H9 (cell line): ENCODE measurements at regions not wholly inside any gene's neighbourhood (a gene's known extent, or its start where the extent isn't known, plus 50 kb on each side); places are given as distances from the start of the nearest gene placed in this dataset.

Source experiments
- DNase-seq: peaks from one replicate; pipeline ENCODE4 v3.0.0-alpha.2; 2017
- H2AFZ ChIP-seq: one replicate; pipeline ENCODE4 v1.6.1; 2013; ENCODE audit warnings: mild to moderate bottlenecking, low read length, control low read depth, moderate library complexity
- H2AK5ac ChIP-seq: 2 replicates; pipeline ENCODE4 v1.6.1; 2013; ENCODE audit warnings: low read length, control low read depth, mixed read lengths; ENCODE audit not compliant: insufficient read length
- H2BK120ac ChIP-seq: one replicate; pipeline ENCODE4 v1.6.1; 2013; ENCODE audit warnings: low read depth, mild to moderate bottlenecking, low read length, control low read depth, inconsistent platforms; ENCODE audit not compliant: poor library complexity, severe bottlenecking
- H2BK12ac ChIP-seq: 2 replicates; pipeline ENCODE4 v1.6.1; 2013; ENCODE audit warnings: low read length, control low read depth, mixed read lengths, low read depth; ENCODE audit not compliant: insufficient read length
- H2BK15ac ChIP-seq: 2 replicates; pipeline ENCODE4 v1.6.1; 2013; ENCODE audit warnings: low read depth, low read length, control low read depth
- H2BK20ac ChIP-seq: one replicate; pipeline ENCODE4 v1.6.1; 2013; ENCODE audit warnings: low read depth, mild to moderate bottlenecking, low read length, control low read depth, inconsistent platforms; ENCODE audit not compliant: poor library complexity, severe bottlenecking
- H2BK5ac ChIP-seq: 2 replicates; pipeline ENCODE4 v1.6.1; 2013; ENCODE audit warnings: low read length, control low read depth, mixed read lengths; ENCODE audit not compliant: insufficient read length
- H3K14ac ChIP-seq: 2 replicates; pipeline ENCODE4 v1.6.1; 2013; ENCODE audit warnings: low read length, control low read depth; ENCODE audit not compliant: insufficient read depth
- H3K18ac ChIP-seq: 2 replicates; pipeline ENCODE4 v1.6.1; 2013; ENCODE audit warnings: low read depth, mild to moderate bottlenecking, mixed read lengths, low read length, control low read depth; ENCODE audit not compliant: insufficient read length
- H3K23ac ChIP-seq: 2 replicates; pipeline ENCODE4 v1.6.1; 2013; ENCODE audit warnings: low read length, control low read depth, mixed read lengths, low read depth; ENCODE audit not compliant: insufficient read length
- H3K23me2 ChIP-seq: 2 replicates; pipeline ENCODE4 v1.6.1; 2013; ENCODE audit warnings: low read depth, mild to moderate bottlenecking, mixed read lengths, low read length, control low read depth; ENCODE audit not compliant: insufficient read length, poor library complexity, severe bottlenecking
- H3K27ac ChIP-seq: 2 replicates; pipeline ENCODE4 v1.5.1; 2013; ENCODE audit warnings: low read length, control low read depth, mixed read lengths, low read depth; ENCODE audit not compliant: insufficient read length
- H3K27me3 ChIP-seq: 2 replicates; pipeline ENCODE4 v1.6.1; 2013; ENCODE audit warnings: low read length, control low read depth, inconsistent platforms; ENCODE audit not compliant: insufficient read depth
- H3K4ac ChIP-seq: 2 replicates; pipeline ENCODE4 v1.6.1; 2013; ENCODE audit warnings: low read depth, mild to moderate bottlenecking, control low read depth, inconsistent platforms, low read length, moderate library complexity
- H3K4me1 ChIP-seq: 2 replicates; pipeline ENCODE4 v1.6.1; 2013; ENCODE audit warnings: low read length, control low read depth, inconsistent platforms; ENCODE audit not compliant: insufficient read depth
- H3K4me2 ChIP-seq: 2 replicates; pipeline ENCODE4 v1.6.1; 2013; ENCODE audit warnings: low read length, control low read depth, mixed read lengths; ENCODE audit not compliant: insufficient read length, insufficient read depth
- H3K56ac ChIP-seq: 2 replicates; pipeline ENCODE4 v1.6.1; 2013; ENCODE audit warnings: low read depth, mild to moderate bottlenecking, mixed read lengths, low read length, control low read depth; ENCODE audit not compliant: insufficient read length
- H3K79me1 ChIP-seq: 2 replicates; pipeline ENCODE4 v1.6.1; 2013; ENCODE audit warnings: low read depth, mild to moderate bottlenecking, moderate library complexity, low read length, control low read depth, inconsistent platforms; ENCODE audit not compliant: insufficient read depth, poor library complexity, severe bottlenecking
- H3K79me2 ChIP-seq: 2 replicates; pipeline ENCODE4 v1.6.1; 2013; ENCODE audit warnings: low read length, control low read depth, inconsistent platforms; ENCODE audit not compliant: insufficient read depth
- H3K9ac ChIP-seq: 2 replicates; pipeline ENCODE4 v1.6.1; 2013; ENCODE audit warnings: low read length, control low read depth, mixed read lengths; ENCODE audit not compliant: insufficient read length; ENCODE audit errors: extremely low read depth
- H3K9me3 ChIP-seq: one replicate; pipeline ENCODE4 v1.6.1; 2013; ENCODE audit warnings: low read depth, low read length, inconsistent platforms; ENCODE audit not compliant: control insufficient read depth
- H3T11ph ChIP-seq: one replicate; pipeline ENCODE4 v1.6.1; 2013; ENCODE audit warnings: mild to moderate bottlenecking, low read length, control low read depth, inconsistent platforms
- H4K20me1 ChIP-seq: one replicate; pipeline ENCODE4 v1.6.1; 2013; ENCODE audit not compliant: control insufficient read depth, insufficient read length, insufficient read depth
- H4K5ac ChIP-seq: 2 replicates; pipeline ENCODE4 v1.6.1; 2013; ENCODE audit warnings: low read depth, mild to moderate bottlenecking, mixed read lengths, low read length, control low read depth; ENCODE audit not compliant: insufficient read length
- H4K8ac ChIP-seq: replicated peaks from 2 replicates; pipeline ENCODE4 v1.6.1; 2013; ENCODE audit warnings: low read length, control low read depth, mixed read lengths, low read depth; ENCODE audit not compliant: insufficient read length
- H4K91ac ChIP-seq: 2 replicates; pipeline ENCODE4 v1.6.1; 2013; ENCODE audit warnings: low read depth, mild to moderate bottlenecking, moderate library complexity, mixed read lengths, low read length, control low read depth; ENCODE audit not compliant: insufficient read length
- H3K27ac Mint-ChIP-seq, 3 experiments: 2 replicates in 2 of 3; 3 replicates in 1 of 3; pipeline ENCODE4 v1.8.0; 2020 to 2021; ENCODE audit warnings: mixed read lengths in 3 of 3, mild to moderate bottlenecking in 1 of 3, moderate library complexity in 1 of 3
- H3K27me3 Mint-ChIP-seq: 2 replicates; pipeline ENCODE4 v1.8.0; 2021; ENCODE audit warnings: low read depth, mild to moderate bottlenecking, moderate library complexity, mixed read lengths
- H3K36me3 Mint-ChIP-seq, 3 experiments: 2 replicates in 2 of 3; 3 replicates in 1 of 3; pipeline ENCODE4 v1.8.0; 2020 to 2021; ENCODE audit warnings: low read depth in 3 of 3, mixed read lengths in 3 of 3; ENCODE audit not compliant: insufficient read depth in 1 of 3
- H3K4me1 Mint-ChIP-seq, 2 experiments: 2 replicates each; pipeline ENCODE4 v1.8.0; 2020; ENCODE audit warnings: mixed read lengths in 2 of 2
- H3K4me3 Mint-ChIP-seq, 2 experiments: 2 replicates in 1 of 2; 3 replicates in 1 of 2; pipeline ENCODE4 v1.8.0; 2020 to 2021; ENCODE audit warnings: mild to moderate bottlenecking in 2 of 2, mixed read lengths in 2 of 2, moderate library complexity in 1 of 2
- H3K9me3 Mint-ChIP-seq, 2 experiments: 2 replicates in 1 of 2; 3 replicates in 1 of 2; pipeline ENCODE4 v1.8.0; 2020; ENCODE audit warnings: mild to moderate bottlenecking in 2 of 2, mixed read lengths in 2 of 2, moderate library complexity in 1 of 2
- WGBS: extraction: QIAGEN DNeasy Blood & Tissue Kit; methylation state at CpG from one replicate; pipeline ENCODE4 v1.1.7; 2013; ENCODE audit warnings: missing lambda C conversion rate, low lambda C conversion rate, mixed read lengths; ENCODE audit not compliant: insufficient read length; ENCODE audit errors: extremely low coverage; 5-methylcytosine and 5-hydroxymethylcytosine counted together
- TF ChIP-seq, protein P1 (sequence below): fragments of 200-600 bp; sonication (generic); conservative IDR thresholded peaks from 3 replicates; pipeline ENCODE4 v1.8.0; 2021; ENCODE audit warnings: antibody characterized with exemption, mild to moderate bottlenecking

DNA sequence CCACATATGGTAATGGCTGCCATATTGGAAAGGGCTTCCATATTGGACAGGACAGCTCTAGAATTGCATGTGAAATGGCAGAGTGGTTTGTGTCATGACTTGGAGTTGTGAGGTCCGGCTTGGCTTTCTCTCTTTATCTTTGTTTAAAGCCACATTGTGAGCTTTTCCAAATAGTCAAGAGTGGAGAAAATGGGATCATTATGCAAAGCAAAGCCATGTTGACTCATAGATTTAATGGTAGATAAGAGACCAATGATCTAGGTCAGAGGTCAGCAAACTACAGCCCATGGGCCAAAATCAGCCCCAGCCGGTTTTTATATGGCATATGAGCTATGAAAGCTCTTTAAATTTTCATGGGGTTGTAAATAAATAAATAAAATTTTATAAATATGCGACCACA is 449.1 kb downstream of the BCL11B start:
- H3K36me3 Mint-ChIP-seq = no peaks in the 10 kb centered on the region
- H3K4me2 ChIP-seq = no peak overlapping the region
- H3K4me1 ChIP-seq = peaks cover 16% of the 10 kb centered on the region

More for the DNA sequence above, 449.1 kb downstream of the BCL11B start:
- no peaks in the 10 kb centered on the region for H3K23me2 ChIP-seq
- H2BK12ac ChIP-seq = no peak overlapping the region
- no peaks in the 10 kb centered on the region for H4K20me1 ChIP-seq
- H2AK5ac ChIP-seq = no peak overlapping the region
- H3K4me1 Mint-ChIP-seq = peaks cover 41 to 42% of the 10 kb centered on the region in 2 experiments
- no peak overlapping the region for H3K27ac ChIP-seq
- no peak overlapping the region for H2BK120ac ChIP-seq
- H2BK20ac ChIP-seq = no peak overlapping the region
- H3K27ac Mint-ChIP-seq = no peak overlapping the region
- no peak overlapping the region for H2AFZ ChIP-seq
- TF ChIP-seq, protein P1, sequence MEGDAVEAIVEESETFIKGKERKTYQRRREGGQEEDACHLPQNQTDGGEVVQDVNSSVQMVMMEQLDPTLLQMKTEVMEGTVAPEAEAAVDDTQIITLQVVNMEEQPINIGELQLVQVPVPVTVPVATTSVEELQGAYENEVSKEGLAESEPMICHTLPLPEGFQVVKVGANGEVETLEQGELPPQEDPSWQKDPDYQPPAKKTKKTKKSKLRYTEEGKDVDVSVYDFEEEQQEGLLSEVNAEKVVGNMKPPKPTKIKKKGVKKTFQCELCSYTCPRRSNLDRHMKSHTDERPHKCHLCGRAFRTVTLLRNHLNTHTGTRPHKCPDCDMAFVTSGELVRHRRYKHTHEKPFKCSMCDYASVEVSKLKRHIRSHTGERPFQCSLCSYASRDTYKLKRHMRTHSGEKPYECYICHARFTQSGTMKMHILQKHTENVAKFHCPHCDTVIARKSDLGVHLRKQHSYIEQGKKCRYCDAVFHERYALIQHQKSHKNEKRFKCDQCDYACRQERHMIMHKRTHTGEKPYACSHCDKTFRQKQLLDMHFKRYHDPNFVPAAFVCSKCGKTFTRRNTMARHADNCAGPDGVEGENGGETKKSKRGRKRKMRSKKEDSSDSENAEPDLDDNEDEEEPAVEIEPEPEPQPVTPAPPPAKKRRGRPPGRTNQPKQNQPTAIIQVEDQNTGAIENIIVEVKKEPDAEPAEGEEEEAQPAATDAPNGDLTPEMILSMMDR = no peak
- H4K5ac ChIP-seq = no peak overlapping the region
- no peak overlapping the region for H3K4ac ChIP-seq
- no peak overlapping the region for H3K4me3 Mint-ChIP-seq
- no peak overlapping the region for H3T11ph ChIP-seq
- no peaks in the 10 kb centered on the region for H3K9me3 ChIP-seq
- no peak overlapping the region for H3K18ac ChIP-seq
- H3K79me2 ChIP-seq = no peaks in the 10 kb centered on the region
- H3K27me3 Mint-ChIP-seq = no peaks in the 10 kb centered on the region
- H3K9ac ChIP-seq = no peak overlapping the region
- H3K56ac ChIP-seq = no peak overlapping the region
- H2BK15ac ChIP-seq = no peak overlapping the region
- H3K9me3 Mint-ChIP-seq = no peaks in the 10 kb centered on the region
- no peak overlapping the region for H3K23ac ChIP-seq
- no peaks in the 10 kb centered on the region for H3K27me3 ChIP-seq
- H4K8ac ChIP-seq = no peak overlapping the region
- no CpG with 5 or more reads among the region's 3 CpGs for WGBS
- no peak overlapping the region for H3K14ac ChIP-seq
- H2BK5ac ChIP-seq = no peak overlapping the region
- H3K79me1 ChIP-seq = no peaks in the 10 kb centered on the region
- DNase-seq = no peak
- H4K91ac ChIP-seq = no peak overlapping the region
